ENCODE measurements at regions not wholly inside any gene's neighbourhood (a gene's known extent, or its start where the extent isn't known, plus 50 kb on each side); places are given as distances from the start of the nearest gene placed in this dataset.

DNA sequence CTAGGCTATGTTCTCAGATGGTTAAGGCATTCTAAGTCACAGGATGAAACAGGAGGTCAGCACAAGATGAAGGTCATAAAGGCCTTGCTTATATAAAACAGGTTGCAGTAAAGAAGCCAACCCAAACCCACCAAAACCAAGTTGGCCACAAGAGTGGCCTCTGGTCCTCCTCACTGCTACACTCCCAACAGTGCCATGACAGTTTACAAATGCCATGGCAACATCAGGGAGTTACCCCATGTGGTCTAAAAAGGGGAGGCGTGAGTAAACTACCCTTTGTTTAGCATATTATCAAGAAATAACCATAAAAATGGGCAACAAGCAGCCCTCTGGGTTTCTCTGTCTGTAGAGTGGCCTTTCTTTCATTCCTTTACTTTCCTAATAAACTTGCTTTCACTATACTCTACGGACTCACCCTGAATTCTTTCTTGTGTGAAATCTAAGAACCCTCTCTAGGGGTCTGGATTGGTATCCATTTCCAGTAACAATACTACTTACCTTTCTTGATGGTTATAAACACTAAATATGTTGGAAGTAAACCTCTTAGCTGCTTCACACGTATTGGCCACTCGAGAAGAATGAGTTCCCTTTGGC is 1237.9 kb downstream of the FAM181B start:
- Histone ChIP-seq H3K36me3 (replicated peaks in 1 of 2; ENCODE audit: control insufficient read depth in 2 of 2, insufficient read depth in 2 of 2, low read length in 2 of 2) (no peaks in the 10 kb centered on the region), H3K27me3 (ENCODE audit: control insufficient read depth in 3 of 3, insufficient read depth in 3 of 3, low read depth in 1 of 3, low read length in 3 of 3) (no peaks in the 10 kb centered on the region), H2BK120ac (ENCODE audit: low read depth, low read length) (no peak overlapping the region), H2BK15ac (ENCODE audit: low read length) (no peak overlapping the region), H2BK5ac (ENCODE audit: low read length) (no peak overlapping the region), H2AK5ac (ENCODE audit: low read depth, low read length) (no peak overlapping the region), H3K4me1 (ENCODE audit: control insufficient read depth in 2 of 2, insufficient read depth in 1 of 2, low read depth in 1 of 2, low read length in 2 of 2) (no peaks in the 10 kb centered on the region), H3K9ac (ENCODE audit: low read depth, low read length, poor library complexity) (no peak overlapping the region), H2AFZ (ENCODE audit: low read length) (no peak overlapping the region), H3K18ac (ENCODE audit: low read length) (no peak overlapping the region), H3K4ac (ENCODE audit: low read length) (no peak overlapping the region), H3K4me2 (ENCODE audit: insufficient read depth, low read length, poor library complexity, severe bottlenecking) (no peak overlapping the region), H2BK12ac (ENCODE audit: low read length) (no peak overlapping the region), H3K4me3 (ENCODE audit: low read length in 2 of 2) (no peak overlapping the region), H4K91ac (ENCODE audit: low read depth, low read length, poor library complexity) (no peak overlapping the region), H3K9me3 (replicated peaks in 1 of 2; ENCODE audit: control insufficient read depth in 2 of 2, insufficient read depth in 1 of 2, low read depth in 1 of 2, low read length in 2 of 2) (no peaks in the 10 kb centered on the region), H3K79me1 (ENCODE audit: low read depth, low read length) (no peaks in the 10 kb centered on the region), H3K23ac (ENCODE audit: low read depth, low read length, poor library complexity) (no peak overlapping the region), H3K14ac (ENCODE audit: low read length) (no peak overlapping the region), H4K8ac (ENCODE audit: low read depth, low read length) (no peak overlapping the region), H3K27ac (replicated peaks; ENCODE audit: low read length) (no peak overlapping the region)
- WGBS, 2 donors (ENCODE audit: extremely low coverage in 2 of 2, insufficient read length in 2 of 2, insufficient replicate concordance in 1 of 2): no CpG with 5 or more reads among the region's 4 CpGs
- DNase-seq (ENCODE audit: low spot score): no peak

DNA sequence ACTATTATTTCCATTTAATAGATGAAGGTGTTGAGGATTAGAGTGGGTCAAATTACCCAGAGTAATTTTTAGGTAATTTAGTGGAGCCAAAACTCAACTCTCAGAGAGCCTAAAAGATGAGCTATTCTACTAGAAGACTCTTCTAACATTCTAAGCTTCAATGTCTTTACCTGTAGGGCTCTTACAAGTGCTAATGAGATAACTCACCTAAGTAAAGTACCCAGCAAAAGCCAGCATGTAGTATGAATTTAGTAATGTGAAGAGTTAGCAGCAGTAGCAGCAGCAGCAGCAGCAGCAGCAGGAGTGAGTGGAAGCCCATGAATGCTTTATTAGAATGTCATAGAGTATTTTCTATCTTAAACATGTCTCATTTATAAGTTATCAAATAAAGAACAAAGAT is 1239.2 kb downstream of the FAM181B start:
- no peak overlapping the region for H3K4me2 ChIP-seq (ENCODE audit: insufficient read depth, low read length, poor library complexity, severe bottlenecking)
- no peaks in the 10 kb centered on the region for H3K4me1 ChIP-seq (ENCODE audit: control insufficient read depth in 2 of 2, insufficient read depth in 1 of 2, low read depth in 1 of 2, low read length in 2 of 2)
- no peak overlapping the region for H2AFZ ChIP-seq (ENCODE audit: low read length)
- no peak overlapping the region for H3K27ac ChIP-seq (replicated peaks; ENCODE audit: low read length)
- no peaks in the 10 kb centered on the region for H3K36me3 ChIP-seq (replicated peaks in 1 of 2; ENCODE audit: control insufficient read depth in 2 of 2, insufficient read depth in 2 of 2, low read length in 2 of 2)
- no peaks in the 10 kb centered on the region for H3K9me3 ChIP-seq (replicated peaks in 1 of 2; ENCODE audit: control insufficient read depth in 2 of 2, insufficient read depth in 1 of 2, low read depth in 1 of 2, low read length in 2 of 2)
- H2BK5ac ChIP-seq (ENCODE audit: low read length): no peak overlapping the region
- no peak overlapping the region for H3K4ac ChIP-seq (ENCODE audit: low read length)
- H2AK5ac ChIP-seq (ENCODE audit: low read depth, low read length): no peak overlapping the region
- H3K18ac ChIP-seq (ENCODE audit: low read length): no peak overlapping the region
- no peak overlapping the region for H4K91ac ChIP-seq (ENCODE audit: low read depth, low read length, poor library complexity)
- H3K9ac ChIP-seq (ENCODE audit: low read depth, low read length, poor library complexity): no peak overlapping the region
- no peak overlapping the region for H2BK120ac ChIP-seq (ENCODE audit: low read depth, low read length)
- H3K27me3 ChIP-seq (ENCODE audit: control insufficient read depth in 3 of 3, insufficient read depth in 3 of 3, low read depth in 1 of 3, low read length in 3 of 3): no peaks in the 10 kb centered on the region
- no peak overlapping the region for H3K4me3 ChIP-seq (ENCODE audit: low read length in 2 of 2)
- no peak overlapping the region for H3K14ac ChIP-seq (ENCODE audit: low read length)
- no peak overlapping the region for H2BK12ac ChIP-seq (ENCODE audit: low read length)
- no peak overlapping the region for H3K23ac ChIP-seq (ENCODE audit: low read depth, low read length, poor library complexity)
- DNase-seq (ENCODE audit: low spot score): no peak
- no peaks in the 10 kb centered on the region for H3K79me1 ChIP-seq (ENCODE audit: low read depth, low read length)
- H4K8ac ChIP-seq (ENCODE audit: low read depth, low read length): no peak overlapping the region
- no peak overlapping the region for H2BK15ac ChIP-seq (ENCODE audit: low read length)

DNA sequence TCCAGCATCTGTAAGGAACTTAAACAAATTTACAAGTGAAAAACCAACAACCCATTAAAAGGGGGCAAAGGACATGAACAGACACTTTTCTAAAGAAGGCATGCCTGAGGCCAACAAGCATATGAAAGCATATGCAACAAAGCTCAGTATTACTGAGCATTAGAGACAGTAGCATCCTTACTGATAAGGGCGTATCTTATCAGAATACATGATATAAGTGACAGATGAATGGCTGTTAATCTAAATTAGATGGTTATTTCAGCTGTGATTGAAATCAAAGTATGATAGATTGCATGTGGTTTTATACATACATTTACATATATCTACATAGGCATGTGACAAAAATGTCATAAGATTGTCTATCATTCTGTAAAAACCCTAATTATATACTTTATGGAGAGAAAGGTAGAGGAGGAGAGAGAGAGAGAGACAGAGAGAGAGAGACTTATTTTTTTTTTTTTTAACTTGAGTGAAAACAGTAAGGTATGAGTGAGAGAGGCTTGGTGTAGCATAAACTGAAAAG is 1240.7 kb downstream of the FAM181B start:
- Histone ChIP-seq H2BK12ac (ENCODE audit: low read length) (no peak overlapping the region), H2AFZ (ENCODE audit: low read length) (no peak overlapping the region), H2BK15ac (ENCODE audit: low read length) (no peak overlapping the region), H3K27ac (replicated peaks; ENCODE audit: low read length) (no peak overlapping the region), H3K79me1 (ENCODE audit: low read depth, low read length) (no peaks in the 10 kb centered on the region), H2BK5ac (ENCODE audit: low read length) (no peak overlapping the region), H3K27me3 (ENCODE audit: control insufficient read depth in 3 of 3, insufficient read depth in 3 of 3, low read depth in 1 of 3, low read length in 3 of 3) (no peaks in the 10 kb centered on the region), H3K18ac (ENCODE audit: low read length) (no peak overlapping the region), H3K14ac (ENCODE audit: low read length) (no peak overlapping the region), H3K4me3 (ENCODE audit: low read length in 2 of 2) (no peak overlapping the region), H3K4ac (ENCODE audit: low read length) (no peak overlapping the region), H3K4me2 (ENCODE audit: insufficient read depth, low read length, poor library complexity, severe bottlenecking) (no peak overlapping the region), H3K9me3 (replicated peaks in 1 of 2; ENCODE audit: control insufficient read depth in 2 of 2, insufficient read depth in 1 of 2, low read depth in 1 of 2, low read length in 2 of 2) (no peaks in the 10 kb centered on the region), H3K36me3 (replicated peaks in 1 of 2; ENCODE audit: control insufficient read depth in 2 of 2, insufficient read depth in 2 of 2, low read length in 2 of 2) (no peaks in the 10 kb centered on the region), H4K91ac (ENCODE audit: low read depth, low read length, poor library complexity) (no peak overlapping the region), H3K9ac (ENCODE audit: low read depth, low read length, poor library complexity) (no peak overlapping the region), H2BK120ac (ENCODE audit: low read depth, low read length) (no peak overlapping the region), H3K23ac (ENCODE audit: low read depth, low read length, poor library complexity) (no peak overlapping the region), H4K8ac (ENCODE audit: low read depth, low read length) (no peak overlapping the region), H2AK5ac (ENCODE audit: low read depth, low read length) (no peak overlapping the region), H3K4me1 (ENCODE audit: control insufficient read depth in 2 of 2, insufficient read depth in 1 of 2, low read depth in 1 of 2, low read length in 2 of 2) (no peaks in the 10 kb centered on the region)
- DNase-seq (ENCODE audit: low spot score): no peak
- WGBS, 2 donors (ENCODE audit: extremely low coverage in 2 of 2, insufficient read length in 2 of 2, insufficient replicate concordance in 1 of 2): no CpG with 5 or more reads among the region's 1 CpG

DNA sequence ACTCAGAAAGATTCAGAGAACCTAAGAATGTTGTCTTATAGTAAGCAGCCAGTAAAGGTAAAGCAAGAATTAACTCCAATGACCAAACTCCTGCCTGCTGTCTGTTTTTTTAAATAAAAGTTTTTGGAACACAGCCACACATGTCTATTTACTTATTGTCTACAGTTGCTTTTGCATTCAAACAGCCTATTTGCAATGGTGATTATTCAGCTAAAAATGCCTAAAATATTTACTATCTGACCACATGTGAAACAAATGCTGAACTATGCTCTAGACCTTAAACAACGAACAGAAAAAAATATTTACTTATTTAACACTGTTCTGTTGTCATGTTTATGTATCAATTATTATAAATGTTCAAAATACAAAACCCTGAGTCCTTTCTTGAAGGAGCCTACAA is 1246.6 kb downstream of the FAM181B start:
- Histone ChIP-seq H3K4ac (ENCODE audit: low read length) (no peak overlapping the region), H3K4me3 (ENCODE audit: low read length in 2 of 2) (no peak overlapping the region), H3K27ac (replicated peaks; ENCODE audit: low read length) (no peak overlapping the region), H2BK15ac (ENCODE audit: low read length) (no peak overlapping the region), H3K79me1 (ENCODE audit: low read depth, low read length) (no peaks in the 10 kb centered on the region), H3K4me1 (ENCODE audit: control insufficient read depth in 2 of 2, insufficient read depth in 1 of 2, low read depth in 1 of 2, low read length in 2 of 2) (no peaks in the 10 kb centered on the region), H2BK5ac (ENCODE audit: low read length) (no peak overlapping the region), H3K4me2 (ENCODE audit: insufficient read depth, low read length, poor library complexity, severe bottlenecking) (no peak overlapping the region), H2BK120ac (ENCODE audit: low read depth, low read length) (no peak overlapping the region), H3K9ac (ENCODE audit: low read depth, low read length, poor library complexity) (no peak overlapping the region), H4K91ac (ENCODE audit: low read depth, low read length, poor library complexity) (no peak overlapping the region), H2BK12ac (ENCODE audit: low read length) (no peak overlapping the region), H2AK5ac (ENCODE audit: low read depth, low read length) (no peak overlapping the region), H3K9me3 (replicated peaks in 1 of 2; ENCODE audit: control insufficient read depth in 2 of 2, insufficient read depth in 1 of 2, low read depth in 1 of 2, low read length in 2 of 2) (no peaks in the 10 kb centered on the region), H3K23ac (ENCODE audit: low read depth, low read length, poor library complexity) (no peak overlapping the region), H3K36me3 (replicated peaks in 1 of 2; ENCODE audit: control insufficient read depth in 2 of 2, insufficient read depth in 2 of 2, low read length in 2 of 2) (no peaks in the 10 kb centered on the region), H3K27me3 (ENCODE audit: control insufficient read depth in 3 of 3, insufficient read depth in 3 of 3, low read depth in 1 of 3, low read length in 3 of 3) (no peaks in the 10 kb centered on the region), H3K14ac (ENCODE audit: low read length) (no peak overlapping the region), H3K18ac (ENCODE audit: low read length) (no peak overlapping the region), H4K8ac (ENCODE audit: low read depth, low read length) (no peak overlapping the region), H2AFZ (ENCODE audit: low read length) (no peak overlapping the region)
- DNase-seq (ENCODE audit: low spot score): no peak
- WGBS, 2 donors (ENCODE audit: extremely low coverage in 2 of 2, insufficient read length in 2 of 2, insufficient replicate concordance in 1 of 2): no CpG with 5 or more reads among the region's 1 CpG
